Limb (tissue), 2 donors: ENCODE measurements at regions not wholly inside any gene's neighbourhood (a gene's known extent, or its start where the extent isn't known, plus 50 kb on each side); places are given as distances from the start of the nearest gene placed in this dataset.

ENCODE experiments used
- DNase-seq, 2 donors: peaks; one replicate each; pipeline ENCODE4 v3.0.0-alpha.2; 2016; ENCODE audit errors: extremely low spot score in 2 of 2

- DNase-seq: no peak
These were observed 1449.3 kb downstream of the SLITRK1 start for GRCh38 chr13:82432949-82433348.

- DNase-seq: no peak
These were observed 1469.5 kb downstream of the SLITRK1 start for GRCh38 chr13:82412749-82413148.

- no peak for DNase-seq
These were observed 1475.0 kb downstream of the SLITRK1 start for GRCh38 chr13:82407321-82407720.

- no peak for DNase-seq
These were observed 1507.6 kb downstream of the SLITRK1 start for GRCh38 chr13:82374719-82375118.

GRCh38 chr13:82370316-82370715 lies 1512.0 kb downstream of the SLITRK1 start:
- DNase-seq: no peak

GRCh38 chr13:82364525-82364924 lies 1517.7 kb downstream of the SLITRK1 start:
- no peak for DNase-seq

GRCh38 chr13:82358284-82358683 lies 1524.0 kb downstream of the SLITRK1 start:
- no peak for DNase-seq

- peak in 1 of 2 donors; percentile 19 for DNase-seq
These were observed 1525.4 kb downstream of the SLITRK1 start for GRCh38 chr13:82356667-82357410.

- no peak for DNase-seq
These were observed 1537.4 kb downstream of the SLITRK1 start for GRCh38 chr13:82344867-82345266.

GRCh38 chr13:82341116-82341515 lies 1541.2 kb downstream of the SLITRK1 start:
- no peak for DNase-seq

- DNase-seq: no peak
These were observed 1551.8 kb downstream of the SLITRK1 start for GRCh38 chr13:82330499-82330898.

GRCh38 chr13:82323101-82323500 lies 1559.2 kb downstream of the SLITRK1 start:
- no peak for DNase-seq

GRCh38 chr13:82305588-82305987 lies 1576.7 kb downstream of the SLITRK1 start:
- no peak for DNase-seq

- DNase-seq: no peak
These were observed 1584.2 kb downstream of the SLITRK1 start for GRCh38 chr13:82298106-82298505.

GRCh38 chr13:82294226-82294625 lies 1588.0 kb downstream of the SLITRK1 start:
- DNase-seq: no peak

- DNase-seq: no peak
These were observed 1589.9 kb downstream of the SLITRK1 start for GRCh38 chr13:82292334-82292733.

- no peak for DNase-seq
These were observed 1590.4 kb downstream of the SLITRK1 start for GRCh38 chr13:82291852-82292251.

GRCh38 chr13:82275644-82276043 lies 1606.6 kb downstream of the SLITRK1 start:
- no peak for DNase-seq

GRCh38 chr13:82259284-82259683 lies 1623.0 kb downstream of the SLITRK1 start:
- DNase-seq: no peak

GRCh38 chr13:82257790-82258507 lies 1624.3 kb downstream of the SLITRK1 start:
- DNase-seq: no peak

- no peak for DNase-seq
These were observed 1633.5 kb downstream of the SLITRK1 start for GRCh38 chr13:82248762-82249161.

- DNase-seq: no peak
These were observed 1636.4 kb downstream of the SLITRK1 start for GRCh38 chr13:82245860-82246259.

- no peak for DNase-seq
These were observed 1657.5 kb downstream of the SLITRK1 start for GRCh38 chr13:82224806-82225205.
